ENCODE measurements at regions not wholly inside any gene's neighbourhood (a gene's known extent, or its start where the extent isn't known, plus 50 kb on each side); places are given as distances from the start of the nearest gene placed in this dataset.

- TF ChIP-seq TAF1 (IDR thresholded peaks at IDR 0.05; ENCODE audit: borderline replicate concordance, insufficient read depth, low read length), result no peak
- TF ChIP-seq POLR2AphosphoS5 (IDR thresholded peaks at IDR 0.05; ENCODE audit: low read depth, low read length), result no peak
- no peak for TF ChIP-seq SIN3A (IDR thresholded peaks at IDR 0.05; ENCODE audit: borderline replicate concordance, insufficient read depth, low read length)
These were observed 143.5 kb upstream of the CWC22 start for GRCh38 chr2:180150606-180151005.
